HL-60 (cell line): ENCODE measurements at regions not wholly inside any gene's neighbourhood (a gene's known extent, or its start where the extent isn't known, plus 50 kb on each side); places are given as distances from the start of the nearest gene placed in this dataset.

Experiments
- CTCF ChIP-seq: IDR thresholded peaks from one replicate; pipeline ENCODE4 v1.5.1; 2011; ENCODE audit warnings: low read length, control low read depth, inconsistent platforms; ENCODE audit not compliant: insufficient read depth
- GABPA ChIP-seq: IDR thresholded peaks from 2 replicates; pipeline ENCODE4 v1.6.1; 2012; ENCODE audit warnings: low read depth
- POLR2AphosphoS5 ChIP-seq: IDR thresholded peaks from 2 replicates; pipeline ENCODE4 v1.6.1; 2012; ENCODE audit warnings: low read depth
- SPI1 ChIP-seq: IDR thresholded peaks from 2 replicates; pipeline ENCODE4 v1.6.1; 2012; ENCODE audit warnings: low read depth, mild to moderate bottlenecking, borderline replicate concordance
- TF ChIP-seq, protein P1 (sequence below): IDR thresholded peaks from 2 replicates; pipeline ENCODE4 v1.6.1; 2012; ENCODE audit warnings: low read depth; ENCODE audit not compliant: insufficient replicate concordance

- TF ChIP-seq CTCF (no peak), GABPA (no peak), POLR2AphosphoS5 (no peak), SPI1 (no peak)
- TF ChIP-seq, protein P1, sequence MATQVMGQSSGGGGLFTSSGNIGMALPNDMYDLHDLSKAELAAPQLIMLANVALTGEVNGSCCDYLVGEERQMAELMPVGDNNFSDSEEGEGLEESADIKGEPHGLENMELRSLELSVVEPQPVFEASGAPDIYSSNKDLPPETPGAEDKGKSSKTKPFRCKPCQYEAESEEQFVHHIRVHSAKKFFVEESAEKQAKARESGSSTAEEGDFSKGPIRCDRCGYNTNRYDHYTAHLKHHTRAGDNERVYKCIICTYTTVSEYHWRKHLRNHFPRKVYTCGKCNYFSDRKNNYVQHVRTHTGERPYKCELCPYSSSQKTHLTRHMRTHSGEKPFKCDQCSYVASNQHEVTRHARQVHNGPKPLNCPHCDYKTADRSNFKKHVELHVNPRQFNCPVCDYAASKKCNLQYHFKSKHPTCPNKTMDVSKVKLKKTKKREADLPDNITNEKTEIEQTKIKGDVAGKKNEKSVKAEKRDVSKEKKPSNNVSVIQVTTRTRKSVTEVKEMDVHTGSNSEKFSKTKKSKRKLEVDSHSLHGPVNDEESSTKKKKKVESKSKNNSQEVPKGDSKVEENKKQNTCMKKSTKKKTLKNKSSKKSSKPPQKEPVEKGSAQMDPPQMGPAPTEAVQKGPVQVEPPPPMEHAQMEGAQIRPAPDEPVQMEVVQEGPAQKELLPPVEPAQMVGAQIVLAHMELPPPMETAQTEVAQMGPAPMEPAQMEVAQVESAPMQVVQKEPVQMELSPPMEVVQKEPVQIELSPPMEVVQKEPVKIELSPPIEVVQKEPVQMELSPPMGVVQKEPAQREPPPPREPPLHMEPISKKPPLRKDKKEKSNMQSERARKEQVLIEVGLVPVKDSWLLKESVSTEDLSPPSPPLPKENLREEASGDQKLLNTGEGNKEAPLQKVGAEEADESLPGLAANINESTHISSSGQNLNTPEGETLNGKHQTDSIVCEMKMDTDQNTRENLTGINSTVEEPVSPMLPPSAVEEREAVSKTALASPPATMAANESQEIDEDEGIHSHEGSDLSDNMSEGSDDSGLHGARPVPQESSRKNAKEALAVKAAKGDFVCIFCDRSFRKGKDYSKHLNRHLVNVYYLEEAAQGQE: no peak
Measured at GRCh38 chr11:96760306-96760705, 370.5 kb downstream of the JRKL start.
